ES-I3 (cell line): ENCODE measurements at regions not wholly inside any gene's neighbourhood (a gene's known extent, or its start where the extent isn't known, plus 50 kb on each side); places are given as distances from the start of the nearest gene placed in this dataset.

Experiments used
- H3K36me3 ChIP-seq: 2 replicates; pipeline ENCODE4 v1.6.1; 2013; ENCODE audit warnings: mild to moderate bottlenecking, low read length, control low read depth, moderate library complexity; ENCODE audit not compliant: insufficient read depth
- H3K4me1 ChIP-seq: 2 replicates; pipeline ENCODE4 v1.6.1; 2013; ENCODE audit warnings: mild to moderate bottlenecking, control low read depth, low read length; ENCODE audit not compliant: insufficient read depth
- H3K9ac ChIP-seq: 2 replicates; pipeline ENCODE4 v1.6.1; 2013; ENCODE audit warnings: low read depth, mild to moderate bottlenecking, low read length, moderate library complexity
- H3K9me3 ChIP-seq: 2 replicates; pipeline ENCODE4 v1.6.1; 2013; ENCODE audit warnings: mild to moderate bottlenecking, low read length, moderate library complexity; ENCODE audit not compliant: control insufficient read depth, insufficient read depth

- Histone ChIP-seq H3K9me3 (no peaks in the 10 kb centered on the region), H3K36me3 (no peaks in the 10 kb centered on the region)
Observed at GRCh38 chr6:66481216-66481615, 774.2 kb upstream of the EYS start.

GRCh38 chr6:66478705-66479104 is 771.7 kb upstream of the EYS start:
- Histone ChIP-seq H3K9ac (no peak overlapping the region), H3K36me3 (no peaks in the 10 kb centered on the region), H3K4me1 (no peaks in the 10 kb centered on the region), H3K9me3 (no peaks in the 10 kb centered on the region)

More at GRCh38 chr6:66481216-66481615, 774.2 kb upstream of the EYS start:
- Histone ChIP-seq H3K9ac (no peak overlapping the region), H3K4me1 (no peaks in the 10 kb centered on the region)

- no peaks in the 10 kb centered on the region for H3K36me3 ChIP-seq
- no peaks in the 10 kb centered on the region for H3K9me3 ChIP-seq
Observed at GRCh38 chr6:66435321-66435720, 728.3 kb upstream of the EYS start.

GRCh38 chr6:66429210-66429609 is 722.2 kb upstream of the EYS start:
- Histone ChIP-seq H3K9ac (no peak overlapping the region), H3K4me1 (no peaks in the 10 kb centered on the region), H3K36me3 (no peaks in the 10 kb centered on the region), H3K9me3 (no peaks in the 10 kb centered on the region)

More at GRCh38 chr6:66435321-66435720, 728.3 kb upstream of the EYS start:
- Histone ChIP-seq H3K4me1 (no peaks in the 10 kb centered on the region), H3K9ac (no peak overlapping the region)

- H3K9ac ChIP-seq = no peak overlapping the region
- no peaks in the 10 kb centered on the region for H3K36me3 ChIP-seq
- H3K4me1 ChIP-seq = no peaks in the 10 kb centered on the region
Observed at GRCh38 chr6:66423047-66423446, 716.0 kb upstream of the EYS start.

GRCh38 chr6:66421570-66421969 is 714.5 kb upstream of the EYS start:
- no peaks in the 10 kb centered on the region for H3K4me1 ChIP-seq
- H3K9ac ChIP-seq = no peak overlapping the region
- no peaks in the 10 kb centered on the region for H3K9me3 ChIP-seq
- H3K36me3 ChIP-seq = no peaks in the 10 kb centered on the region

More at GRCh38 chr6:66423047-66423446, 716.0 kb upstream of the EYS start:
- no peaks in the 10 kb centered on the region for H3K9me3 ChIP-seq

- no peaks in the 10 kb centered on the region for H3K36me3 ChIP-seq
- H3K4me1 ChIP-seq = no peaks in the 10 kb centered on the region
- H3K9me3 ChIP-seq = no peaks in the 10 kb centered on the region
- no peak overlapping the region for H3K9ac ChIP-seq
Observed at GRCh38 chr6:66418906-66419305, 711.9 kb upstream of the EYS start.

- Histone ChIP-seq H3K36me3 (no peaks in the 10 kb centered on the region), H3K9ac (no peak overlapping the region), H3K9me3 (no peaks in the 10 kb centered on the region), H3K4me1 (no peaks in the 10 kb centered on the region)
Observed at GRCh38 chr6:66403966-66404365, 696.9 kb upstream of the EYS start.

- Histone ChIP-seq H3K9ac (no peak overlapping the region), H3K36me3 (no peaks in the 10 kb centered on the region), H3K9me3 (no peaks in the 10 kb centered on the region), H3K4me1 (no peaks in the 10 kb centered on the region)
Observed at GRCh38 chr6:66402873-66403272, 695.8 kb upstream of the EYS start.

GRCh38 chr6:66396549-66396948 is 689.5 kb upstream of the EYS start:
- no peaks in the 10 kb centered on the region for H3K9me3 ChIP-seq
- no peaks in the 10 kb centered on the region for H3K4me1 ChIP-seq
- H3K36me3 ChIP-seq = no peaks in the 10 kb centered on the region
- H3K9ac ChIP-seq = no peak overlapping the region

- Histone ChIP-seq H3K4me1 (no peaks in the 10 kb centered on the region), H3K9me3 (no peaks in the 10 kb centered on the region), H3K9ac (no peak overlapping the region), H3K36me3 (no peaks in the 10 kb centered on the region)
Observed at GRCh38 chr6:66396145-66396544, 689.1 kb upstream of the EYS start.

GRCh38 chr6:66390393-66390792 is 683.4 kb upstream of the EYS start:
- Histone ChIP-seq H3K4me1 (no peaks in the 10 kb centered on the region), H3K9ac (no peak overlapping the region), H3K36me3 (no peaks in the 10 kb centered on the region), H3K9me3 (no peaks in the 10 kb centered on the region)

- no peak overlapping the region for H3K9ac ChIP-seq
- no peaks in the 10 kb centered on the region for H3K4me1 ChIP-seq
- no peaks in the 10 kb centered on the region for H3K36me3 ChIP-seq
- H3K9me3 ChIP-seq = no peaks in the 10 kb centered on the region
Observed at GRCh38 chr6:66376001-66376400, 669.0 kb upstream of the EYS start.

- H3K36me3 ChIP-seq = no peaks in the 10 kb centered on the region
- H3K4me1 ChIP-seq = no peaks in the 10 kb centered on the region
- no peak overlapping the region for H3K9ac ChIP-seq
- H3K9me3 ChIP-seq = no peaks in the 10 kb centered on the region
Observed at GRCh38 chr6:66369407-66369806, 662.4 kb upstream of the EYS start.

- H3K9me3 ChIP-seq = no peaks in the 10 kb centered on the region
- no peaks in the 10 kb centered on the region for H3K4me1 ChIP-seq
- no peaks in the 10 kb centered on the region for H3K36me3 ChIP-seq
- no peak overlapping the region for H3K9ac ChIP-seq
Observed at GRCh38 chr6:66362888-66363287, 655.9 kb upstream of the EYS start.

GRCh38 chr6:66361886-66362285 is 654.9 kb upstream of the EYS start:
- H3K36me3 ChIP-seq = no peaks in the 10 kb centered on the region

More at GRCh38 chr6:66361886-66362285, 654.9 kb upstream of the EYS start:
- Histone ChIP-seq H3K9me3 (no peaks in the 10 kb centered on the region), H3K4me1 (no peaks in the 10 kb centered on the region), H3K9ac (no peak overlapping the region)
